ENCODE measurements at regions not wholly inside any gene's neighbourhood (a gene's known extent, or its start where the extent isn't known, plus 50 kb on each side); places are given as distances from the start of the nearest gene placed in this dataset.

GRCh38 chr5:166369807-166370206, 1921.6 kb upstream of the WWC1 start:
- DNase-seq, result no peak

- no peak for DNase-seq
These were observed 1920.3 kb upstream of the WWC1 start for GRCh38 chr5:166370928-166371690.

GRCh38 chr5:166373817-166374216, 1917.6 kb upstream of the WWC1 start:
- no peak for DNase-seq

- no peak for DNase-seq
These were observed 1913.7 kb upstream of the WWC1 start for GRCh38 chr5:166377756-166378155.

GRCh38 chr5:166379517-166379916, 1911.9 kb upstream of the WWC1 start:
- DNase-seq, result no peak

GRCh38 chr5:166382031-166382430, 1909.4 kb upstream of the WWC1 start:
- no peak for DNase-seq

- no peak for DNase-seq
These were observed 1893.3 kb upstream of the WWC1 start for GRCh38 chr5:166398131-166398530.

- DNase-seq, result no peak
These were observed 1891.7 kb upstream of the WWC1 start for GRCh38 chr5:166399781-166400180.

- no peak for DNase-seq
These were observed 1890.1 kb upstream of the WWC1 start for GRCh38 chr5:166401391-166401790.

GRCh38 chr5:166412191-166412590, 1879.3 kb upstream of the WWC1 start:
- no peak for DNase-seq

GRCh38 chr5:166427211-166427610, 1864.2 kb upstream of the WWC1 start:
- no peak for DNase-seq

- no peak for DNase-seq
These were observed 1863.1 kb upstream of the WWC1 start for GRCh38 chr5:166428264-166428803.

GRCh38 chr5:166430491-166431319, 1860.7 kb upstream of the WWC1 start:
- no peak for DNase-seq

GRCh38 chr5:166431456-166431855, 1860.0 kb upstream of the WWC1 start:
- no peak for DNase-seq

GRCh38 chr5:166433679-166434078, 1857.8 kb upstream of the WWC1 start:
- DNase-seq, result no peak

- DNase-seq, result no peak
These were observed 1854.6 kb upstream of the WWC1 start for GRCh38 chr5:166436872-166437271.

- DNase-seq, result no peak
These were observed 1805.1 kb upstream of the WWC1 start for GRCh38 chr5:166486348-166486747.

GRCh38 chr5:166488560-166488959, 1802.9 kb upstream of the WWC1 start:
- DNase-seq, result no peak

- DNase-seq, result no peak
These were observed 1798.4 kb upstream of the WWC1 start for GRCh38 chr5:166493040-166493439.

GRCh38 chr5:166493612-166494011, 1797.8 kb upstream of the WWC1 start:
- no peak for DNase-seq

- DNase-seq, result no peak
These were observed 1793.8 kb upstream of the WWC1 start for GRCh38 chr5:166497496-166498104.

- DNase-seq, result no peak
These were observed 1791.8 kb upstream of the WWC1 start for GRCh38 chr5:166499447-166500240.

GRCh38 chr5:166503506-166503905, 1787.9 kb upstream of the WWC1 start:
- DNase-seq, result no peak

All from CD4-positive, alpha-beta T cell treated with Interleukin-6 for 4 hours (primary cell).